ENCODE measurements at regions not wholly inside any gene's neighbourhood (a gene's known extent, or its start where the extent isn't known, plus 50 kb on each side); places are given as distances from the start of the nearest gene placed in this dataset.
A peak's percentile ranks its signal among the peaks of the same experiment; 100 is the strongest.

DNA sequence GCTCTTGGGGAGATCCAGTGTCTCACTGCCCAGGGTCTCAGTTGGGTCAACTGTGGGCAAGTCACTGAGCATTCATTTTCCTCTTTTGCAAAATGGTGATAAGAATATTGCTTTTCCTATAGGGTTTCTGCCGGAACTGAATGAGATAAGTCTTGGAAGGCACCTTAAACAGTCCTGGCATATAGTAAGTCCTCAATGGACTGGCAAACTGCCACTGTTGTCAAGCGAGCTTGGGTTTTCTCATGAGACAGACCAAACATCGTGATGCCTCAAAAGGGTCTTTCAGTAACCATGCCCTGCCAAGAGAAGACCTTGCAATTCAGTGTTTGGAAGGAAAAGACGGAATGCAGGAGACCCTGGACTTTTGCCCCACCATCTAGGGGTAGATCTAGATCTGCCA, 251.5 kb downstream of the WDR11 start:
- TF ChIP-seq, protein P1, sequence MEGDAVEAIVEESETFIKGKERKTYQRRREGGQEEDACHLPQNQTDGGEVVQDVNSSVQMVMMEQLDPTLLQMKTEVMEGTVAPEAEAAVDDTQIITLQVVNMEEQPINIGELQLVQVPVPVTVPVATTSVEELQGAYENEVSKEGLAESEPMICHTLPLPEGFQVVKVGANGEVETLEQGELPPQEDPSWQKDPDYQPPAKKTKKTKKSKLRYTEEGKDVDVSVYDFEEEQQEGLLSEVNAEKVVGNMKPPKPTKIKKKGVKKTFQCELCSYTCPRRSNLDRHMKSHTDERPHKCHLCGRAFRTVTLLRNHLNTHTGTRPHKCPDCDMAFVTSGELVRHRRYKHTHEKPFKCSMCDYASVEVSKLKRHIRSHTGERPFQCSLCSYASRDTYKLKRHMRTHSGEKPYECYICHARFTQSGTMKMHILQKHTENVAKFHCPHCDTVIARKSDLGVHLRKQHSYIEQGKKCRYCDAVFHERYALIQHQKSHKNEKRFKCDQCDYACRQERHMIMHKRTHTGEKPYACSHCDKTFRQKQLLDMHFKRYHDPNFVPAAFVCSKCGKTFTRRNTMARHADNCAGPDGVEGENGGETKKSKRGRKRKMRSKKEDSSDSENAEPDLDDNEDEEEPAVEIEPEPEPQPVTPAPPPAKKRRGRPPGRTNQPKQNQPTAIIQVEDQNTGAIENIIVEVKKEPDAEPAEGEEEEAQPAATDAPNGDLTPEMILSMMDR (IDR thresholded peaks at IDR 0.05), result no peak
- no peak for TF ChIP-seq POLR2A (IDR thresholded peaks at IDR 0.05)
- Histone ChIP-seq H3K9me3 (no peaks in the 10 kb centered on the region), H3K36me3 (no peaks in the 10 kb centered on the region), H3K27me3 (no peaks in the 10 kb centered on the region), H3K4me1 (peaks cover 0 to 30% (median 0%) of the 10 kb centered on the region in 3 donors), H3K27ac (no peak overlapping the region), H3K4me3 (no peak overlapping the region)
- WGBS, 2 donors, result 70 to 87% methylated on average over 4 of the region's 4 CpGs
- no peak for DNase-seq
- intact Hi-C loops (cut with DNase I), result no loop called here

DNA sequence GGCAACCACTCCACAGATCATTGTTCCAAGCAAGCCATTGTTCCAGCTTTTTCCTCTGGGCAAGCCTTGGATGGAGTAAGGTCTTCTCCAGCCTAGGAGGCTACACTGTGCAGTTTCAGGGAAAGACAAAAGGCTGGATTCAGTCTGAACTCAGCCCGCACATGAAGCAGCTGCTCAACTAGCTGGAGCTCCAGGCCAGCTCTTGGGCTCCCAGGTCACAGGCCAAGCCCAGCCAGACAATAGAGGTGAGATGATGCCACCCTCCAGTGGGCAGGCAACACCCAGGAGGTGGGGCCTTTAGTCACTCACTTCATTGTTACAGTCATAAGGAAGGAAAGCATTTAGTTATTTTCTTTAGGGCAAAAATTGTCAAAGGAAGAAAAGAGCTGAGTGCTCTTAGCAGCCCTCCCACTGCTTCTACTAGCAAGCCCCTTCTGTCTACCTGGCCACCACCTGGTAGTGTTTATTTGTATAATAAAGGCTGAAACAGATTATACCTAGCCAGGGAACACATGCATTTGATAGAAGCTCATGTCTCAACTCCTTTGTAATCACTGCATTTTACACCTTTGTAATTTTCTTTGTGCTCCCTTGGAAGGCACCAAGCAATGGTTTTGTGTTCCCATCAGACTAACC, 253.4 kb downstream of the WDR11 start:
- Histone ChIP-seq H3K4me3 (no peak overlapping the region), H3K27ac (peak overlapping the region; percentile 54 to 77 (median 63)), H3K27me3 (no peaks in the 10 kb centered on the region), H3K36me3 (no peaks in the 10 kb centered on the region), H3K4me1 (peaks cover 0 to 42% (median 0%) of the 10 kb centered on the region in 3 donors), H3K9me3 (no peaks in the 10 kb centered on the region)
- TF ChIP-seq, protein P1 (IDR thresholded peaks at IDR 0.05), result no peak
- no peak for TF ChIP-seq POLR2A (IDR thresholded peaks at IDR 0.05)
- WGBS, 2 donors, result 29 to 67% methylated on average over 1 of the region's 1 CpG
- intact Hi-C loops (cut with DNase I), result no loop called here
- DNase-seq, result no peak

DNA sequence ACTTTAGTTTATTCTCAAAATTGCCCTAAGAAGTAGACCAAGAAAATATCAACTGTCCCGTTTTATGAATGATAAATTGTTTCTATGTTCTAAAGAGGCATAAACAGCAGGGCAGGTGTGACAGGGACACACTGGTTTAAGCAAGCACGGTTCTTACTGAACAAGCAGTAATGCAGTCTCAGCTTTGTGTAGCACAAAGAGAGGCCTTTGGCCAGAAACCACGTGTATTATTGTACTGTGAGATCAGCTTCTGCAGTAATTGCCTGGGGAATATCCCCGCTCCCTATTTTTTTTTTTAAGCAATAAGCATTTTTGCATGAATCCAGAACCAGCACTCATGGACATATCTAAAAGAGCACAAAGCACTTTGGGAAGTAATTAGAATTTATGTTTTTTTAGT, 255.4 kb downstream of the WDR11 start:
- Histone ChIP-seq H3K9me3 (no peaks in the 10 kb centered on the region), H3K27ac (no peak overlapping the region), H3K27me3 (no peaks in the 10 kb centered on the region), H3K4me1 (peaks cover 0 to 42% (median 0%) of the 10 kb centered on the region in 3 donors), H3K36me3 (no peaks in the 10 kb centered on the region), H3K4me3 (no peak overlapping the region)
- no peak for DNase-seq
- no peak for TF ChIP-seq POLR2A (IDR thresholded peaks at IDR 0.05)
- TF ChIP-seq, protein P1 (IDR thresholded peaks at IDR 0.05), result no peak
- intact Hi-C loops (cut with DNase I), result no loop called here
- 55 to 65% methylated on average over 4 of the region's 4 CpGs for WGBS, 2 donors

DNA sequence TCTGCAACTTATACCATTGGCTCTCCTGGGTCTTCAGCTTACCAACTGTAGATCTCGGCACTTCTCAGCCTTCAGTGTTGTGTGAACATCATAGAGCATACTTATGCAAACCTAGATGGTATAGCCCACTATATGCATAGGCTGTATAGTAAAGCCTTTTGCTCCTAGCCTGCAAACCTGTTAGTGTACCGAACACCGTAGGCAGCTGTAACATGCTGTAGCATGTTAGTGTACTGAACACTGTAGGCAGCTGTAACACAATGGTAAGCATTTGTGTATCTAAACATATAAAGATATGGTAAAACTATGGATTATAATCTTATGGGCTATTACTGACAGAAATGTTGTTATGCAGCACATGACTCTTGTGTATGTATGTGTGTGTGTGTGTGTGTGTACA, 256.9 kb downstream of the WDR11 start:
- 56 to 85% methylated on average over 3 of the region's 3 CpGs for WGBS, 2 donors
- TF ChIP-seq, protein P1 (IDR thresholded peaks at IDR 0.05), result no peak
- Histone ChIP-seq H3K4me1 (peaks cover 0 to 42% (median 0%) of the 10 kb centered on the region in 3 donors), H3K27me3 (no peaks in the 10 kb centered on the region), H3K36me3 (no peaks in the 10 kb centered on the region), H3K27ac (no peak overlapping the region), H3K9me3 (no peaks in the 10 kb centered on the region), H3K4me3 (no peak overlapping the region)
- DNase-seq, result no peak
- intact Hi-C loops (cut with DNase I), result no loop called here

DNA sequence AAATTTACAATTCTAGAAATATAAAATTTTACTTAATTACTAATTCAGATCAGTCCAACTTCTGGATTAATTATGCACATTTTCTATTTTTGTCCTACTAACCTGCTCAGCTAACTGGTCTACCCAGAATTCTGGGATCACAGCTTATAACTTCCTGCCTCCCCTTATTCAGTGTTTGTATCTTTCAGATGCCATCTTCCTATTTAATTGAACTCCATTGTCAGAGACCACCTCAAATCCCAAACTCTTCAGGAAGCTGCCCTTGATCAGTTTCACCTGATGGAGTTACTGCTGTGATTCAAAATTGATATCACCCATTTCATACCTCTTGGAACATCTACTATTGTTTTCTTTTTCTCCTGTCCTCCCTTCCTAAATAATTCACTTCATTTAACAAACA, 259.2 kb downstream of the WDR11 start:
- DNase-seq, result no peak
- intact Hi-C loops (cut with DNase I), result no loop called here
- Histone ChIP-seq H3K27me3 (no peaks in the 10 kb centered on the region), H3K27ac (no peak overlapping the region), H3K4me1 (peaks cover 0 to 23% (median 0%) of the 10 kb centered on the region in 3 donors), H3K9me3 (no peaks in the 10 kb centered on the region), H3K36me3 (no peaks in the 10 kb centered on the region), H3K4me3 (no peak overlapping the region)
- no peak for TF ChIP-seq POLR2A (IDR thresholded peaks at IDR 0.05)
- TF ChIP-seq, protein P1 (IDR thresholded peaks at IDR 0.05), result no peak
